H9 (cell line): ENCODE measurements at regions not wholly inside any gene's neighbourhood (a gene's known extent, or its start where the extent isn't known, plus 50 kb on each side); places are given as distances from the start of the nearest gene placed in this dataset.

Experiments
- DNase-seq: peaks from one replicate; pipeline ENCODE4 v3.0.0-alpha.2; 2017
- H2AFZ ChIP-seq: one replicate; pipeline ENCODE4 v1.6.1; 2013; ENCODE audit warnings: mild to moderate bottlenecking, low read length, control low read depth, moderate library complexity
- H2AK5ac ChIP-seq: 2 replicates; pipeline ENCODE4 v1.6.1; 2013; ENCODE audit warnings: low read length, control low read depth, mixed read lengths; ENCODE audit not compliant: insufficient read length
- H2BK120ac ChIP-seq: one replicate; pipeline ENCODE4 v1.6.1; 2013; ENCODE audit warnings: low read depth, mild to moderate bottlenecking, low read length, control low read depth, inconsistent platforms; ENCODE audit not compliant: poor library complexity, severe bottlenecking
- H2BK12ac ChIP-seq: 2 replicates; pipeline ENCODE4 v1.6.1; 2013; ENCODE audit warnings: low read length, control low read depth, mixed read lengths, low read depth; ENCODE audit not compliant: insufficient read length
- H2BK15ac ChIP-seq: 2 replicates; pipeline ENCODE4 v1.6.1; 2013; ENCODE audit warnings: low read depth, low read length, control low read depth
- H2BK20ac ChIP-seq: one replicate; pipeline ENCODE4 v1.6.1; 2013; ENCODE audit warnings: low read depth, mild to moderate bottlenecking, low read length, control low read depth, inconsistent platforms; ENCODE audit not compliant: poor library complexity, severe bottlenecking
- H2BK5ac ChIP-seq: 2 replicates; pipeline ENCODE4 v1.6.1; 2013; ENCODE audit warnings: low read length, control low read depth, mixed read lengths; ENCODE audit not compliant: insufficient read length
- H3K14ac ChIP-seq: 2 replicates; pipeline ENCODE4 v1.6.1; 2013; ENCODE audit warnings: low read length, control low read depth; ENCODE audit not compliant: insufficient read depth
- H3K18ac ChIP-seq: 2 replicates; pipeline ENCODE4 v1.6.1; 2013; ENCODE audit warnings: low read depth, mild to moderate bottlenecking, mixed read lengths, low read length, control low read depth; ENCODE audit not compliant: insufficient read length
- H3K23ac ChIP-seq: 2 replicates; pipeline ENCODE4 v1.6.1; 2013; ENCODE audit warnings: low read length, control low read depth, mixed read lengths, low read depth; ENCODE audit not compliant: insufficient read length
- H3K23me2 ChIP-seq: 2 replicates; pipeline ENCODE4 v1.6.1; 2013; ENCODE audit warnings: low read depth, mild to moderate bottlenecking, mixed read lengths, low read length, control low read depth; ENCODE audit not compliant: insufficient read length, poor library complexity, severe bottlenecking
- H3K27ac ChIP-seq: 2 replicates; pipeline ENCODE4 v1.5.1; 2013; ENCODE audit warnings: low read length, control low read depth, mixed read lengths, low read depth; ENCODE audit not compliant: insufficient read length
- H3K27me3 ChIP-seq: 2 replicates; pipeline ENCODE4 v1.6.1; 2013; ENCODE audit warnings: low read length, control low read depth, inconsistent platforms; ENCODE audit not compliant: insufficient read depth
- H3K4ac ChIP-seq: 2 replicates; pipeline ENCODE4 v1.6.1; 2013; ENCODE audit warnings: low read depth, mild to moderate bottlenecking, control low read depth, inconsistent platforms, low read length, moderate library complexity
- H3K4me1 ChIP-seq: 2 replicates; pipeline ENCODE4 v1.6.1; 2013; ENCODE audit warnings: low read length, control low read depth, inconsistent platforms; ENCODE audit not compliant: insufficient read depth
- H3K4me2 ChIP-seq: 2 replicates; pipeline ENCODE4 v1.6.1; 2013; ENCODE audit warnings: low read length, control low read depth, mixed read lengths; ENCODE audit not compliant: insufficient read length, insufficient read depth
- H3K56ac ChIP-seq: 2 replicates; pipeline ENCODE4 v1.6.1; 2013; ENCODE audit warnings: low read depth, mild to moderate bottlenecking, mixed read lengths, low read length, control low read depth; ENCODE audit not compliant: insufficient read length
- H3K79me1 ChIP-seq: 2 replicates; pipeline ENCODE4 v1.6.1; 2013; ENCODE audit warnings: low read depth, mild to moderate bottlenecking, moderate library complexity, low read length, control low read depth, inconsistent platforms; ENCODE audit not compliant: insufficient read depth, poor library complexity, severe bottlenecking
- H3K79me2 ChIP-seq: 2 replicates; pipeline ENCODE4 v1.6.1; 2013; ENCODE audit warnings: low read length, control low read depth, inconsistent platforms; ENCODE audit not compliant: insufficient read depth
- H3K9ac ChIP-seq: 2 replicates; pipeline ENCODE4 v1.6.1; 2013; ENCODE audit warnings: low read length, control low read depth, mixed read lengths; ENCODE audit not compliant: insufficient read length; ENCODE audit errors: extremely low read depth
- H3K9me3 ChIP-seq: one replicate; pipeline ENCODE4 v1.6.1; 2013; ENCODE audit warnings: low read depth, low read length, inconsistent platforms; ENCODE audit not compliant: control insufficient read depth
- H3T11ph ChIP-seq: one replicate; pipeline ENCODE4 v1.6.1; 2013; ENCODE audit warnings: mild to moderate bottlenecking, low read length, control low read depth, inconsistent platforms
- H4K20me1 ChIP-seq: one replicate; pipeline ENCODE4 v1.6.1; 2013; ENCODE audit not compliant: control insufficient read depth, insufficient read length, insufficient read depth
- H4K5ac ChIP-seq: 2 replicates; pipeline ENCODE4 v1.6.1; 2013; ENCODE audit warnings: low read depth, mild to moderate bottlenecking, mixed read lengths, low read length, control low read depth; ENCODE audit not compliant: insufficient read length
- H4K8ac ChIP-seq: replicated peaks from 2 replicates; pipeline ENCODE4 v1.6.1; 2013; ENCODE audit warnings: low read length, control low read depth, mixed read lengths, low read depth; ENCODE audit not compliant: insufficient read length
- H4K91ac ChIP-seq: 2 replicates; pipeline ENCODE4 v1.6.1; 2013; ENCODE audit warnings: low read depth, mild to moderate bottlenecking, moderate library complexity, mixed read lengths, low read length, control low read depth; ENCODE audit not compliant: insufficient read length
- H3K27ac Mint-ChIP-seq, 3 experiments: 2 replicates in 2 of 3; 3 replicates in 1 of 3; pipeline ENCODE4 v1.8.0; 2020 to 2021; ENCODE audit warnings: mixed read lengths in 3 of 3, mild to moderate bottlenecking in 1 of 3, moderate library complexity in 1 of 3
- H3K27me3 Mint-ChIP-seq: 2 replicates; pipeline ENCODE4 v1.8.0; 2021; ENCODE audit warnings: low read depth, mild to moderate bottlenecking, moderate library complexity, mixed read lengths
- H3K36me3 Mint-ChIP-seq, 3 experiments: 2 replicates in 2 of 3; 3 replicates in 1 of 3; pipeline ENCODE4 v1.8.0; 2020 to 2021; ENCODE audit warnings: low read depth in 3 of 3, mixed read lengths in 3 of 3; ENCODE audit not compliant: insufficient read depth in 1 of 3
- H3K4me1 Mint-ChIP-seq, 2 experiments: 2 replicates each; pipeline ENCODE4 v1.8.0; 2020; ENCODE audit warnings: mixed read lengths in 2 of 2
- H3K4me3 Mint-ChIP-seq, 2 experiments: 2 replicates in 1 of 2; 3 replicates in 1 of 2; pipeline ENCODE4 v1.8.0; 2020 to 2021; ENCODE audit warnings: mild to moderate bottlenecking in 2 of 2, mixed read lengths in 2 of 2, moderate library complexity in 1 of 2
- H3K9me3 Mint-ChIP-seq, 2 experiments: 2 replicates in 1 of 2; 3 replicates in 1 of 2; pipeline ENCODE4 v1.8.0; 2020; ENCODE audit warnings: mild to moderate bottlenecking in 2 of 2, mixed read lengths in 2 of 2, moderate library complexity in 1 of 2
- WGBS: extraction: QIAGEN DNeasy Blood & Tissue Kit; methylation state at CpG from one replicate; pipeline ENCODE4 v1.1.7; 2013; ENCODE audit warnings: missing lambda C conversion rate, low lambda C conversion rate, mixed read lengths; ENCODE audit not compliant: insufficient read length; ENCODE audit errors: extremely low coverage; 5-methylcytosine and 5-hydroxymethylcytosine counted together
- TF ChIP-seq, protein P1 (sequence below): fragments of 200-600 bp; sonication (generic); conservative IDR thresholded peaks from 3 replicates; pipeline ENCODE4 v1.8.0; 2021; ENCODE audit warnings: antibody characterized with exemption, mild to moderate bottlenecking

GRCh38 chr18:78378983-78379382 is 600.6 kb upstream of the SALL3 start:
- Histone ChIP-seq H3K56ac (no peak overlapping the region), H2BK5ac (no peak overlapping the region), H2BK20ac (no peak overlapping the region), H3K27me3 (no peaks in the 10 kb centered on the region), H3K4me1 (no peaks in the 10 kb centered on the region), H3K14ac (no peak overlapping the region), H4K5ac (no peak overlapping the region), H3K79me1 (no peaks in the 10 kb centered on the region), H3K18ac (no peak overlapping the region), H3K4me2 (no peak overlapping the region), H2AK5ac (no peak overlapping the region), H3K27ac (no peak overlapping the region), H3K9ac (no peak overlapping the region), H2AFZ (no peak overlapping the region), H2BK12ac (no peak overlapping the region), H3K23me2 (no peaks in the 10 kb centered on the region), H3K9me3 (no peaks in the 10 kb centered on the region), H4K8ac (no peak overlapping the region), H4K20me1 (no peaks in the 10 kb centered on the region), H3K79me2 (no peaks in the 10 kb centered on the region), H2BK120ac (no peak overlapping the region), H2BK15ac (no peak overlapping the region), H3K23ac (no peak overlapping the region), H3T11ph (no peak overlapping the region), H3K4ac (no peak overlapping the region), H4K91ac (no peak overlapping the region)
- DNase-seq: no peak
- Mint-ChIP-seq H3K9me3 (no peaks in the 10 kb centered on the region; a peak in 2 of 5 replicates), H3K36me3 (no peaks in the 10 kb centered on the region), H3K27ac (no peak overlapping the region), H3K27me3 (no peaks in the 10 kb centered on the region), H3K4me1 (peaks cover 6 to 11% of the 10 kb centered on the region in 2 experiments), H3K4me3 (no peak overlapping the region)
- TF ChIP-seq, protein P1, sequence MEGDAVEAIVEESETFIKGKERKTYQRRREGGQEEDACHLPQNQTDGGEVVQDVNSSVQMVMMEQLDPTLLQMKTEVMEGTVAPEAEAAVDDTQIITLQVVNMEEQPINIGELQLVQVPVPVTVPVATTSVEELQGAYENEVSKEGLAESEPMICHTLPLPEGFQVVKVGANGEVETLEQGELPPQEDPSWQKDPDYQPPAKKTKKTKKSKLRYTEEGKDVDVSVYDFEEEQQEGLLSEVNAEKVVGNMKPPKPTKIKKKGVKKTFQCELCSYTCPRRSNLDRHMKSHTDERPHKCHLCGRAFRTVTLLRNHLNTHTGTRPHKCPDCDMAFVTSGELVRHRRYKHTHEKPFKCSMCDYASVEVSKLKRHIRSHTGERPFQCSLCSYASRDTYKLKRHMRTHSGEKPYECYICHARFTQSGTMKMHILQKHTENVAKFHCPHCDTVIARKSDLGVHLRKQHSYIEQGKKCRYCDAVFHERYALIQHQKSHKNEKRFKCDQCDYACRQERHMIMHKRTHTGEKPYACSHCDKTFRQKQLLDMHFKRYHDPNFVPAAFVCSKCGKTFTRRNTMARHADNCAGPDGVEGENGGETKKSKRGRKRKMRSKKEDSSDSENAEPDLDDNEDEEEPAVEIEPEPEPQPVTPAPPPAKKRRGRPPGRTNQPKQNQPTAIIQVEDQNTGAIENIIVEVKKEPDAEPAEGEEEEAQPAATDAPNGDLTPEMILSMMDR: no peak
- WGBS: no CpG with 5 or more reads among the region's 3 CpGs
